ENCODE measurements at regions not wholly inside any gene's neighbourhood (a gene's known extent, or its start where the extent isn't known, plus 50 kb on each side); places are given as distances from the start of the nearest gene placed in this dataset.
A peak's percentile ranks its signal among the peaks of the same experiment; 100 is the strongest.

GRCh38 chr4:38497121-38497520 lies 166.9 kb upstream of the KLF3 start:
- DNase-seq (ENCODE audit: low read depth in 2 of 3, low spot score in 2 of 3) = no peak

- DNase-seq (ENCODE audit: low read depth in 2 of 3, low spot score in 2 of 3) = no peak
These were observed 164.9 kb upstream of the KLF3 start for GRCh38 chr4:38499101-38499500.

- DNase-seq (ENCODE audit: low read depth in 2 of 3, low spot score in 2 of 3) = no peak
These were observed 163.6 kb upstream of the KLF3 start for GRCh38 chr4:38500433-38500832.

GRCh38 chr4:38501698-38502097 lies 162.3 kb upstream of the KLF3 start:
- DNase-seq (ENCODE audit: low read depth in 2 of 3, low spot score in 2 of 3) = no peak

- DNase-seq (ENCODE audit: low read depth in 2 of 3, low spot score in 2 of 3) = no peak
These were observed 160.2 kb upstream of the KLF3 start for GRCh38 chr4:38503689-38504395.

GRCh38 chr4:38504396-38504715 lies 159.6 kb upstream of the KLF3 start:
- no peak for DNase-seq (ENCODE audit: low read depth in 2 of 3, low spot score in 2 of 3)

- no peak for DNase-seq (ENCODE audit: low read depth in 2 of 3, low spot score in 2 of 3)
These were observed 154.4 kb upstream of the KLF3 start for GRCh38 chr4:38509551-38509950.

GRCh38 chr4:38510201-38510600 lies 153.8 kb upstream of the KLF3 start:
- no peak for DNase-seq (ENCODE audit: low read depth in 2 of 3, low spot score in 2 of 3)

- no peak for DNase-seq (ENCODE audit: low read depth in 2 of 3, low spot score in 2 of 3)
These were observed 152.3 kb upstream of the KLF3 start for GRCh38 chr4:38511702-38512101.

GRCh38 chr4:38512840-38513239 lies 151.2 kb upstream of the KLF3 start:
- DNase-seq (ENCODE audit: low read depth in 2 of 3, low spot score in 2 of 3) = no peak

- DNase-seq (ENCODE audit: low read depth in 2 of 3, low spot score in 2 of 3) = no peak
These were observed 149.4 kb upstream of the KLF3 start for GRCh38 chr4:38514465-38515146.

GRCh38 chr4:38516190-38516589 lies 147.8 kb upstream of the KLF3 start:
- DNase-seq (ENCODE audit: low read depth in 2 of 3, low spot score in 2 of 3) = no peak

GRCh38 chr4:38519666-38520065 lies 144.3 kb upstream of the KLF3 start:
- no peak for DNase-seq (ENCODE audit: low read depth in 2 of 3, low spot score in 2 of 3)

- no peak for DNase-seq (ENCODE audit: low read depth in 2 of 3, low spot score in 2 of 3)
These were observed 140.9 kb upstream of the KLF3 start for GRCh38 chr4:38523054-38523453.

- peak in 1 of 3 donors; percentile 52 for DNase-seq (ENCODE audit: low read depth in 2 of 3, low spot score in 2 of 3)
These were observed 140.2 kb upstream of the KLF3 start for GRCh38 chr4:38523524-38524448.

GRCh38 chr4:38526412-38526811 lies 137.6 kb upstream of the KLF3 start:
- no peak for DNase-seq (ENCODE audit: low read depth in 2 of 3, low spot score in 2 of 3)

GRCh38 chr4:38529189-38530115 lies 134.5 kb upstream of the KLF3 start:
- peak in 2 of 3 donors; percentile 77 to 86 for DNase-seq (ENCODE audit: low read depth in 2 of 3, low spot score in 2 of 3)

- DNase-seq (ENCODE audit: low read depth in 2 of 3, low spot score in 2 of 3) = no peak
These were observed 133.5 kb upstream of the KLF3 start for GRCh38 chr4:38530486-38530885.

GRCh38 chr4:38531141-38531727 lies 132.8 kb upstream of the KLF3 start:
- DNase-seq (ENCODE audit: low read depth in 2 of 3, low spot score in 2 of 3) = no peak

- peak in 1 of 3 donors; percentile 8 for DNase-seq (ENCODE audit: low read depth in 2 of 3, low spot score in 2 of 3)
These were observed 131.0 kb upstream of the KLF3 start for GRCh38 chr4:38532908-38533499.
